ENCODE measurements at regions not wholly inside any gene's neighbourhood (a gene's known extent, or its start where the extent isn't known, plus 50 kb on each side); places are given as distances from the start of the nearest gene placed in this dataset.

- TF ChIP-seq PHF21A (CRISPR knock-in tag; IDR thresholded peaks at IDR 0.05) (no peak), KDM1A (CRISPR knock-in tag; IDR thresholded peaks at IDR 0.05) (no peak), KLF6 (CRISPR knock-in tag; IDR thresholded peaks at IDR 0.05) (no peak)
Measured at GRCh38 chr6:132023490-132023889, 72.3 kb upstream of the CCN2 start.

All from HepG2 (cell line).